Peyer's patch (tissue), 4 donors: ENCODE measurements at regions not wholly inside any gene's neighbourhood (a gene's known extent, or its start where the extent isn't known, plus 50 kb on each side); places are given as distances from the start of the nearest gene placed in this dataset.

Experiments
- POLR2A ChIP-seq, 2 donors: fragments of 450-650 bp; IDR thresholded peaks; one replicate each; pipeline ENCODE4 v1.5.1; 2017; ENCODE audit warnings: antibody characterized with exemption in 2 of 2, mild to moderate bottlenecking in 2 of 2, moderate library complexity in 2 of 2
- TF ChIP-seq, protein P1 (sequence below), 6 experiments: fragments of 450-650 bp in 4 of 6; fragments of 200-600 bp in 2 of 6; sonication (generic) in 1 of 6; IDR thresholded peaks; one replicate each; pipeline ENCODE4 v1.5.1; 2017 to 2019; ENCODE audit warnings: antibody characterized with exemption in 6 of 6, mild to moderate bottlenecking in 3 of 6, moderate library complexity in 1 of 6

DNA sequence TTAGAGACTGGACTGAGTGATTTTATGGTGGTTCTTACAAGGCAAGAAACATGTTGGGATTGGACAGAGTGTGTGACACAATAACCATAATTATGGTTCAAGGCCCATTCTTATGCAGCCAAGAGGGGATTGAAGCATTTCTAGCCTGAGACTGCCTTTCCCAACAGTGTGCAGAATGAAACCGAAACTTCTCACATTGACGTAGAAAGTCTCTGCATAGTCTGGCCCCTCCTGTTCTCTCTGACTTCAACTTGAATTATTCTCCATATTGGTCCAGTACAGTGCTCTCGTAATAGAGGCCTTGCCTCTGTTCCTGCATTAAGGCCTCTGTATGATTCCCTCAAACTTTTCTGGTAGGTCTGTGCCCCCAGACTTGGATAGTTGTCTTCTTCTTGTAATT is 138.3 kb downstream of the DIPK2A start:
- TF ChIP-seq, protein P1, sequence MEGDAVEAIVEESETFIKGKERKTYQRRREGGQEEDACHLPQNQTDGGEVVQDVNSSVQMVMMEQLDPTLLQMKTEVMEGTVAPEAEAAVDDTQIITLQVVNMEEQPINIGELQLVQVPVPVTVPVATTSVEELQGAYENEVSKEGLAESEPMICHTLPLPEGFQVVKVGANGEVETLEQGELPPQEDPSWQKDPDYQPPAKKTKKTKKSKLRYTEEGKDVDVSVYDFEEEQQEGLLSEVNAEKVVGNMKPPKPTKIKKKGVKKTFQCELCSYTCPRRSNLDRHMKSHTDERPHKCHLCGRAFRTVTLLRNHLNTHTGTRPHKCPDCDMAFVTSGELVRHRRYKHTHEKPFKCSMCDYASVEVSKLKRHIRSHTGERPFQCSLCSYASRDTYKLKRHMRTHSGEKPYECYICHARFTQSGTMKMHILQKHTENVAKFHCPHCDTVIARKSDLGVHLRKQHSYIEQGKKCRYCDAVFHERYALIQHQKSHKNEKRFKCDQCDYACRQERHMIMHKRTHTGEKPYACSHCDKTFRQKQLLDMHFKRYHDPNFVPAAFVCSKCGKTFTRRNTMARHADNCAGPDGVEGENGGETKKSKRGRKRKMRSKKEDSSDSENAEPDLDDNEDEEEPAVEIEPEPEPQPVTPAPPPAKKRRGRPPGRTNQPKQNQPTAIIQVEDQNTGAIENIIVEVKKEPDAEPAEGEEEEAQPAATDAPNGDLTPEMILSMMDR (IDR thresholded peaks at IDR 0.05): no peak
- no peak for TF ChIP-seq POLR2A (IDR thresholded peaks at IDR 0.05)
